Calu3 (cell line): ENCODE measurements at regions not wholly inside any gene's neighbourhood (a gene's known extent, or its start where the extent isn't known, plus 50 kb on each side); places are given as distances from the start of the nearest gene placed in this dataset.

Source experiments
- BruUV-seq: library from RNA; stranded (reverse); fragments of 400-500 nt; replicated peaks from 2 replicates; lab custom pipeline; 2021; lab: Mats Ljungman, UMichigan
- CTCF ChIA-PET: fragments of 300-600 bp; sonication (Branson Sonifier 250); formaldehyde crosslinking; loops from one replicate; lab custom pipeline; 2022; ENCODE audit warnings: antibody characterized with exemption; lab: Charles Lee
- DNase-seq: peaks from one replicate; pipeline ENCODE4 v3.0.0; 2022
- H3K27ac Mint-ChIP-seq: one replicate; pipeline ENCODE4 v1.8.0; 2022; ENCODE audit warnings: mixed read lengths; ENCODE audit not compliant: unreplicated experiment
- H3K27me3 Mint-ChIP-seq: one replicate; pipeline ENCODE4 v1.8.0; 2022; ENCODE audit warnings: mixed read lengths; ENCODE audit not compliant: unreplicated experiment
- H3K36me3 Mint-ChIP-seq: one replicate; pipeline ENCODE4 v1.8.0; 2022; ENCODE audit warnings: mild to moderate bottlenecking, moderate library complexity, mixed read lengths; ENCODE audit not compliant: insufficient read depth, unreplicated experiment
- H3K4me1 Mint-ChIP-seq: one replicate; pipeline ENCODE4 v1.8.0; 2022; ENCODE audit warnings: mild to moderate bottlenecking, low read depth, mixed read lengths; ENCODE audit not compliant: unreplicated experiment
- H3K4me3 Mint-ChIP-seq: one replicate; pipeline ENCODE4 v1.8.0; 2022; ENCODE audit warnings: mild to moderate bottlenecking, low read depth, moderate library complexity, mixed read lengths; ENCODE audit not compliant: unreplicated experiment
- H3K9me3 Mint-ChIP-seq: one replicate; pipeline ENCODE4 v1.8.0; 2022; ENCODE audit warnings: low read depth, mixed read lengths; ENCODE audit not compliant: unreplicated experiment
- intact Hi-C: fragments of 100-400 bp; cut with micrococcal nuclease; formaldehyde crosslinking; loops from one replicate; pipeline ENCODE4 v1.10.0; 2022; ENCODE audit not compliant: unreplicated experiment
- TF ChIP-seq, protein P1 (sequence below): fragments of 200-600 bp; IDR thresholded peaks from one replicate; pipeline ENCODE4 v1.8.0; 2022; ENCODE audit warnings: antibody characterized with exemption; ENCODE audit not compliant: unreplicated experiment

DNA sequence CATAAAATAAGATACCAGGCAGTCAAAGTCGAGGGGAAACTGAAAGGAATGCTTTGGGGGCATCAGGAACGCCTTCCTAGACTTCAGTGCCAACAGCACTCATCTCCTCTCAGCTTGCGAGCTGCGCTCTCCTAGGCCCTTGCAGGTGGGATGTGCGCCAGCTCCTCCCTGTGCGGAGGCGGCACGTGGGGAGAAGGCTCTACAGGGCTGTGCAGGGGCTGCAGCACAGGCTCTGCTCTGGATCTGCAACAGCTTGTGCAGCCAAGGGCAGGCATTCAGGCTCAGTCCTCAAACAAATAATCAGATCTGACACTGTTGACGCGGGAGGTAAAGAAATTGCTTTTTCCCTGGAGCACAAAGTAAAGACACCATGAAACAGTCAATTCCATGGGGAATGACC lies 144.8 kb downstream of the TTLL2 start:
- no peak overlapping the region for H3K27ac Mint-ChIP-seq
- CTCF ChIA-PET: no interaction called here
- TF ChIP-seq, protein P1, sequence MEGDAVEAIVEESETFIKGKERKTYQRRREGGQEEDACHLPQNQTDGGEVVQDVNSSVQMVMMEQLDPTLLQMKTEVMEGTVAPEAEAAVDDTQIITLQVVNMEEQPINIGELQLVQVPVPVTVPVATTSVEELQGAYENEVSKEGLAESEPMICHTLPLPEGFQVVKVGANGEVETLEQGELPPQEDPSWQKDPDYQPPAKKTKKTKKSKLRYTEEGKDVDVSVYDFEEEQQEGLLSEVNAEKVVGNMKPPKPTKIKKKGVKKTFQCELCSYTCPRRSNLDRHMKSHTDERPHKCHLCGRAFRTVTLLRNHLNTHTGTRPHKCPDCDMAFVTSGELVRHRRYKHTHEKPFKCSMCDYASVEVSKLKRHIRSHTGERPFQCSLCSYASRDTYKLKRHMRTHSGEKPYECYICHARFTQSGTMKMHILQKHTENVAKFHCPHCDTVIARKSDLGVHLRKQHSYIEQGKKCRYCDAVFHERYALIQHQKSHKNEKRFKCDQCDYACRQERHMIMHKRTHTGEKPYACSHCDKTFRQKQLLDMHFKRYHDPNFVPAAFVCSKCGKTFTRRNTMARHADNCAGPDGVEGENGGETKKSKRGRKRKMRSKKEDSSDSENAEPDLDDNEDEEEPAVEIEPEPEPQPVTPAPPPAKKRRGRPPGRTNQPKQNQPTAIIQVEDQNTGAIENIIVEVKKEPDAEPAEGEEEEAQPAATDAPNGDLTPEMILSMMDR: no peak
- no peak overlapping the region for H3K4me3 Mint-ChIP-seq
- intact Hi-C loops: no loop called here
- no TSS peak for BruUV-seq
- no peaks in the 10 kb centered on the region for H3K36me3 Mint-ChIP-seq
- H3K4me1 Mint-ChIP-seq: peaks cover 14% of the 10 kb centered on the region
- H3K9me3 Mint-ChIP-seq: no peaks in the 10 kb centered on the region
- peaks cover 46% of the 10 kb centered on the region for H3K27me3 Mint-ChIP-seq
- no peak for DNase-seq

DNA sequence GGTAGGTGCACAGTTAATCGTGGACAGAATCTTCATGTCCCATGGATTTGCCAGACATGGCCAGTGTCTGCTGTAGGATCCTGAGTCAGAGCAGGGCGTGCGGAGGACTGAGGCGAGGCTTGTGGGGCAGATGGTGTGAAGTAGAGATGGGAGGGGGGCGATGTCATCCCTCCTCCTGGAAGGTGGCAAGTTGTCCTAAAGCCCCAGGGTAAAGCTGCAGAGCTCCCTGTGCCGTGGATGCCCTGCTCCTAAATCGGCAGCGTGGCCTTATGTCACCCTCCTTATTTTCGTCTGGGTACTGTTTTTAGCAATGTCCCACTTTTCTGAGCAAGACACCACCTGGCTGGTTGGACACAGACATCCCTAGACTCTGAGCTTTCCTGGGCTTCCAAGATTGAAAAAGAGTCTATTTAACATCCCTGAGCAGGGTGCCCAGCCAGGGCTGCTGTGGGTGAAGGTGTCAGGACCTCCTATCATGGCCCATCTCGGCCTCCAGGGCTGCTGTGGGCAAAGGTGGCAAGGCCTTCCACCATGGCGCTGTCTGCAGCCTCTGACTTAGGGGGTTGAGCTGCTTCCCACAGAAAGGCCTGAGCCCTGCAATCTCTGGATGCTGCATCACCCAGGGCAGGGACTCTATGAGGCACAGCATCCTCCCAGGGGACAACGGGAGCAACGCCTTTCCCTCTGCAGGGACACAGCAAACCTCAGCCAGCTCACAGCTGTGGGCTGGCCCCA lies 145.4 kb downstream of the TTLL2 start:
- H3K9me3 Mint-ChIP-seq: no peaks in the 10 kb centered on the region
- no peaks in the 10 kb centered on the region for H3K36me3 Mint-ChIP-seq
- peaks cover 14% of the 10 kb centered on the region for H3K4me1 Mint-ChIP-seq
- intact Hi-C loops: no loop called here
- BruUV-seq: no TSS peak
- H3K27ac Mint-ChIP-seq: no peak overlapping the region
- H3K27me3 Mint-ChIP-seq: peaks cover 46% of the 10 kb centered on the region
- DNase-seq: no peak
- H3K4me3 Mint-ChIP-seq: no peak overlapping the region
- CTCF ChIA-PET: no interaction called here
- TF ChIP-seq, protein P1: no peak

DNA sequence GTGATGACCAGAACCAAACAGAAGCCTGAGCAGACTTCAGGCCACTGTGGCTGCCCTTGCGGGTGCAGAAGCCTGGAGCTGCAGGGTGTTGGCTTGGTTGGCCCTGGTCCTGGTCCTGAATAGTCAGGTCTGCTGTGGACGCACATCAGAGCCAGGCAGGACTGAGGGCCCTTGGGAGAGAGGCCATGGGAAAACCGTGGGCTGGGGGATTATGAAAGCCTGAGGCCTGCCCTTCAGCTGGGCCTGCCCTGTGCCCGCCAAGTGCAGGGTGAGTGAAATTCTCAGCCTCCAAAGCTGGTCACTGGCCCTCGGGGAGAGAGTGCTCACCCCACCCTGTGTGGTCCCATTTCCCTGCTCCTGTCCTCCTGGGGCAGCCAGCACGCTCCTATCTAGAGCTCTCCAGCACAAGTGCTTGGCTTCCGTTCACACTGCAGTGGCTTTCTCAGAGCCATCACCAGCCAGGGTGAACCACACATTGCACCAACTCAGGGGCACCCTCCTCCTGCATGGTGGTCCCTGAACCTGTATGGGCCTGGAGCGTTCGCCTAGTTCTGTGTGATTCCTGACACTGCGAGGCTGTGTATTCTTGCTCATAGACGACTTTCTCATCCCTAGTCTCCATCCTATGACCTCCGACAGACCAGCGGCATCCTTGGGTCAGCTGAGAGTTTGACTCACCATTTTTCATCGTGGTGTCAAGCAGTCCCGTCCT lies 146.1 kb downstream of the TTLL2 start:
- Mint-ChIP-seq H3K27ac (no peak overlapping the region), H3K4me1 (peaks cover 14% of the 10 kb centered on the region), H3K4me3 (no peak overlapping the region), H3K27me3 (peaks cover 51% of the 10 kb centered on the region), H3K9me3 (no peaks in the 10 kb centered on the region), H3K36me3 (no peaks in the 10 kb centered on the region)
- BruUV-seq: no TSS peak
- intact Hi-C loops: no loop called here
- CTCF ChIA-PET: no interaction called here
- TF ChIP-seq, protein P1: no peak
- no peak for DNase-seq

DNA sequence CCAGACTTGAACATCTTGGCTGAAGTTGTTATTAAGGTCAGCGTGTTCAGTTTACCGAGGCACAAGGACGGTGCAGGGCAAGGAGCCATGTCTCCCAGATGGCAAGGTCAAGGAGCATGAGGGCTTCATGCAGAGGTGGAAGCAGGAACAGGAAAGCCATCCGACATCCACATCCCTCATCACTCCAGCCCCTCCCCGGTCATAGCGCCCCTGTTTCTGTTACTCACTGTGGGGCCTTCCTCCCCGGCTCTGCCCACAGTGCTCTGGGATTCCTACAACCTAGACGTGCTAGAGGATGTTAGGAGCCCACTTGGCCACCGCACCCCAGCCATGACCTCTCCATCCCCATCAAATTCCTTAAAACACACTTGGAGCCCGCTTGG lies 146.7 kb downstream of the TTLL2 start:
- intact Hi-C loops: no loop called here
- Mint-ChIP-seq H3K27me3 (peaks cover 56% of the 10 kb centered on the region), H3K4me3 (no peak overlapping the region), H3K4me1 (peaks cover 14% of the 10 kb centered on the region), H3K36me3 (no peaks in the 10 kb centered on the region), H3K27ac (no peak overlapping the region), H3K9me3 (no peaks in the 10 kb centered on the region)
- no TSS peak for BruUV-seq
- DNase-seq: no peak
- CTCF ChIA-PET: no interaction called here
- TF ChIP-seq, protein P1: no peak
